Ovary (tissue), 7 donors: ENCODE measurements at regions not wholly inside any gene's neighbourhood (a gene's known extent, or its start where the extent isn't known, plus 50 kb on each side); places are given as distances from the start of the nearest gene placed in this dataset.
"Not testable (repeated sequence)": the region's sequence is repeated elsewhere in the genome, so short reads cannot be mapped to it uniquely, and the experiment has no call there.

Experiments used
- DNase-seq, 5 donors: peaks; one replicate each; pipeline ENCODE4 v3.0.0-alpha.2; 2019 to 2020
- H3K27ac ChIP-seq, 2 donors: fragments of 200-600 bp; one replicate each; pipeline versions ENCODE4 v1.5.1 to v1.8.0; 2019 to 2022
- H3K27me3 ChIP-seq: fragments of 200-600 bp; one replicate; pipeline ENCODE4 v1.8.0; 2022
- H3K36me3 ChIP-seq: fragments of 200-600 bp; sonication (generic); one replicate; pipeline ENCODE4 v1.5.1; 2019
- H3K4me1 ChIP-seq: one replicate; pipeline ENCODE4 v1.8.1; 2013; ENCODE audit warnings: mild to moderate bottlenecking, moderate library complexity; ENCODE audit not compliant: insufficient read depth
- H3K4me3 ChIP-seq: fragments of 200-600 bp; sonication (generic); one replicate; pipeline ENCODE4 v1.5.1; 2017
- H3K9me3 ChIP-seq, 2 donors: fragments of 200-600 bp in 1 of 2; sonication (generic) in 1 of 2; one replicate each; pipeline versions ENCODE4 v1.5.1 to v1.8.1; 2013 to 2019; ENCODE audit warnings: mild to moderate bottlenecking in 1 of 2, moderate library complexity in 1 of 2
- EP300 ChIP-seq: sonication (generic); formaldehyde crosslinking; IDR thresholded peaks from one replicate; pipeline ENCODE4 v1.6.1; 2017; ENCODE audit warnings: antibody characterized with exemption
- POLR2A ChIP-seq: fragments of 450-650 bp; IDR thresholded peaks from one replicate; pipeline ENCODE4 v1.6.1; 2017; ENCODE audit warnings: antibody characterized with exemption, mild to moderate bottlenecking, moderate library complexity
- WGBS, 3 donors: extraction: QIAGEN DNeasy Blood & Tissue Kit in 1 of 3; methylation state at CpG; one replicate each; pipeline versions ENCODE4 v1.1.5 to v1.1.7; 2013 to 2017; 5-methylcytosine and 5-hydroxymethylcytosine counted together
- intact Hi-C, 4 donors: fragments of 100-400 bp; cut with DNase I; formaldehyde crosslinking; loops; one replicate each; pipeline versions ENCODE4 v1.11.0 to v1.15.1; 2022 to 2023
- TF ChIP-seq, protein P1 (sequence below), 3 donors: fragments of 450-650 bp in 2 of 3; fragments of 200-600 bp in 1 of 3; IDR thresholded peaks; one replicate each; pipeline versions ENCODE4 v1.5.1 to v1.8.0; 2016 to 2022; ENCODE audit warnings: antibody characterized with exemption in 3 of 3, mild to moderate bottlenecking in 1 of 3
- donor health status: DM: no; HTN: no; CAD: no; lungs with moderate emphysema.
- donor health status: DM: no; HTN: no; CAD: no.
- donor health status: Bipolar disorder and iron deficiency.
- donor health status: DM: no; HTN: no; CAD: no.
- donor health status: DM: yes; HTN: yes; CAD: no.

DNA sequence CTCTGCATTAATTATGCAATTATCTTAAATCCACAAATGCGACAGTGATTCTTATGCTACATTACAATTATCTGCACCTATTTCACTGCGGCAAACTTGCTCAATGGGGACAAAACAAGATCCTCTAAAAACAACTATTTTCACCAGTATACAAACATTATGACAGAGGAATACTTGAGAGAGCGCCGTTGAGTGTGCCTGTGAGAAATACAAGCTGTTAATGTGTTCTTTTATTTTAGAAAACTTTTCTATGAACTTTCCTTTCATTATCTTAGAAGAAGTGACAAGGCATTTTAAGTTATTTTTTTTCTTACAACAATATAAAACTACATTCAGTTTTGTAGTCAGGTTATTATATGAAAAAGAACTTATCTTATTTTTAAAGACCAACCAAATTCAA, 1247.0 kb downstream of the FSCB start:
- Histone ChIP-seq H3K4me1 (no peaks in the 10 kb centered on the region), H3K9me3 (no peaks in the 10 kb centered on the region), H3K36me3 (no peaks in the 10 kb centered on the region), H3K27me3 (peaks cover 3% of the 10 kb centered on the region), H3K27ac (no peak overlapping the region), H3K4me3 (no peak overlapping the region)
- TF ChIP-seq EP300, result no peak
- TF ChIP-seq, protein P1, sequence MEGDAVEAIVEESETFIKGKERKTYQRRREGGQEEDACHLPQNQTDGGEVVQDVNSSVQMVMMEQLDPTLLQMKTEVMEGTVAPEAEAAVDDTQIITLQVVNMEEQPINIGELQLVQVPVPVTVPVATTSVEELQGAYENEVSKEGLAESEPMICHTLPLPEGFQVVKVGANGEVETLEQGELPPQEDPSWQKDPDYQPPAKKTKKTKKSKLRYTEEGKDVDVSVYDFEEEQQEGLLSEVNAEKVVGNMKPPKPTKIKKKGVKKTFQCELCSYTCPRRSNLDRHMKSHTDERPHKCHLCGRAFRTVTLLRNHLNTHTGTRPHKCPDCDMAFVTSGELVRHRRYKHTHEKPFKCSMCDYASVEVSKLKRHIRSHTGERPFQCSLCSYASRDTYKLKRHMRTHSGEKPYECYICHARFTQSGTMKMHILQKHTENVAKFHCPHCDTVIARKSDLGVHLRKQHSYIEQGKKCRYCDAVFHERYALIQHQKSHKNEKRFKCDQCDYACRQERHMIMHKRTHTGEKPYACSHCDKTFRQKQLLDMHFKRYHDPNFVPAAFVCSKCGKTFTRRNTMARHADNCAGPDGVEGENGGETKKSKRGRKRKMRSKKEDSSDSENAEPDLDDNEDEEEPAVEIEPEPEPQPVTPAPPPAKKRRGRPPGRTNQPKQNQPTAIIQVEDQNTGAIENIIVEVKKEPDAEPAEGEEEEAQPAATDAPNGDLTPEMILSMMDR (IDR thresholded peaks at IDR 0.05), result no peak
- no peak for TF ChIP-seq POLR2A
- 10 to 33% (median 11%) methylated on average over 4 of the region's 4 CpGs for WGBS, 3 donors
- DNase-seq, result no peak
- intact Hi-C loops, result no loop called here

DNA sequence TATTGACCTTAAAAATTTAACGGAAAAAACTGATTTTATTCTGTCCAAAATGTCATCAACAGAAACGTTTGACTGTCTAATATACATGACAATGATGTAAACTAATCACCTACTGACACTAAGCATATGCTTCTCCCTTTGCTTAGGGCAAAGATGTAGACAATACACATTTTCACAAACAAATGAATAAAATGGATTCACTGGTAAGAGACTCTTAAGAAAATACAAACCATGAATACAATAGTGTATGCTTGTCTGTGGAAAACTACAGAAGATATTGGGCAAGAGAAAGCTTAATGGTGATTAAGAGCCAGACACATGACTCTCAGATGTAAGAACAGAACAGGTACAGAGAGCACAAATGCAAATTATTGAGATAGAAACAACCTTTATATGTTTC, 1248.7 kb downstream of the FSCB start:
- H3K4me1 ChIP-seq, result no peaks in the 10 kb centered on the region
- DNase-seq, result no peak
- no peak for TF ChIP-seq EP300
- TF ChIP-seq, protein P1 (IDR thresholded peaks at IDR 0.05), result no peak
- no peak for TF ChIP-seq POLR2A
- WGBS, 3 donors, result 60 to 69% (median 68%) methylated on average over 2 of the region's 2 CpGs
- no peaks in the 10 kb centered on the region for H3K9me3 ChIP-seq
- intact Hi-C loops, result no loop called here
- H3K36me3 ChIP-seq, result no peaks in the 10 kb centered on the region
- H3K27ac ChIP-seq, result no peak overlapping the region
- no peak overlapping the region for H3K4me3 ChIP-seq
- H3K27me3 ChIP-seq, result peaks cover 3% of the 10 kb centered on the region

DNA sequence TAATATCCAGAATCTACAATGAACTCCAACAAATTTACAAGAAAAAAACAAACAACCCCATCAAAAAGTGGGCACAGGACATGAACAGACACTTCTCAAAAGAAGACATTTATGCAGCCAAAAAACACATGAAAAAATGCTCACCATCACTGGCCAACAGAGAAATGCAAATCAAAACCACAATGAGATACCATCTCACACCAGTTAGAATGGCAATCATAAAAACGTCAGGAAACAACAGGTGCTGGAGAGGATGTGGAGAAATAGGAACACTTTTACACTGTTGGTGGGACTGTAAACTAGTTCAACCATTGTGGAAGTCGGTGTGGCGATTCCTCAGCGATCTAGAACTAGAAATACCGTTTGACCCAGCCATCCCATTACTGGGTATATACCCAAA, 1250.1 kb downstream of the FSCB start:
- intact Hi-C loops, H3K27me3 ChIP-seq, H3K4me3 ChIP-seq, H3K4me1 ChIP-seq, DNase-seq, H3K36me3 ChIP-seq, H3K27ac ChIP-seq, H3K9me3 ChIP-seq: not testable (repeated sequence)
- 90 to 91% (median 90%) methylated on average over 5 of the region's 5 CpGs for WGBS, 3 donors

DNA sequence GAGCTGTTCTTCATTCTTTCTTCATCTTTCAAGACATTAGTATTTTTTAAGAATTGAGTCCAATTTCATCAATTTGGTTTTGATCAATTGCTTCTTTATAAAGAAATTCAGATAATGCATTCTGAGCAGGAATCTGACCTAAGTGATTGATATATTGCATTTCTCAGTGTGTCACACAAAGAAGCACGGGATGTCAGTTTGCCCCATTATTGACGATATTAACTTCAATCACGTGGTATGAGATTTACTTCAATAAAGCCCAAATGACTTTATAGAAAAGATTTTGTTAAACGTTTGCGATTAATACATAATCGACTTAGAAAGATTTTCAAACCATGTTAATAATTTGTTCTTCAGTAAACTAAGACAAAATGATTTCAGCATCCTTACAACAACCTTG, 1254.2 kb downstream of the FSCB start:
- intact Hi-C loops, result no loop called here
- TF ChIP-seq, protein P1 (IDR thresholded peaks at IDR 0.05), result no peak
- TF ChIP-seq EP300, result no peak
- no peak for TF ChIP-seq POLR2A
- no peak overlapping the region for H3K4me3 ChIP-seq
- no peaks in the 10 kb centered on the region for H3K27me3 ChIP-seq
- WGBS, 3 donors, result 93 to 95% (median 93%) methylated on average over 6 of the region's 6 CpGs
- no peak overlapping the region for H3K27ac ChIP-seq
- no peaks in the 10 kb centered on the region for H3K9me3 ChIP-seq
- H3K36me3 ChIP-seq, result no peaks in the 10 kb centered on the region
- no peaks in the 10 kb centered on the region for H3K4me1 ChIP-seq
- DNase-seq, result no peak

DNA sequence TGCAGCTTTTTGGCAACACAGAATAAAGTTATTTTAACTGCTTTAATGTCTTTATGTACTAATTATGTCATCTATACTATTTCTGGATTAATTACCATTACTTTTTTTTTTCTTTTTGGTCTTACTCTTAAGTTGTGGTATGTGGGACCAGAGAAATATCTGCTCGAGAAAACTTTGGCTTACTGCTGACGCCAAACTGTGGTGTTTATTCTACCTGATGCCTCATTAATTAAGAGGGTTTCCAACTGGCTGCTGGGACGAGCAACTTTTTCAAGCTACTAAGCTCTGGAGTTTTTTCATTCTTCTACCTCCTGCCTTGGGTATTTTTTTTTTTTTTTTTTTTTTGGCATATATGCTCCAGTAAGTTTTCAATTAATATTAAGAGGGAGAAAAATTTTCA, 1257.5 kb downstream of the FSCB start:
- no peak overlapping the region for H3K4me3 ChIP-seq
- no peaks in the 10 kb centered on the region for H3K9me3 ChIP-seq
- H3K27ac ChIP-seq, result no peak overlapping the region
- no peaks in the 10 kb centered on the region for H3K36me3 ChIP-seq
- H3K27me3 ChIP-seq, result no peaks in the 10 kb centered on the region
- no peak for DNase-seq
- no peak for TF ChIP-seq EP300
- TF ChIP-seq, protein P1 (IDR thresholded peaks at IDR 0.05), result no peak
- TF ChIP-seq POLR2A, result no peak
- intact Hi-C loops, result no loop called here
- no peaks in the 10 kb centered on the region for H3K4me1 ChIP-seq
- WGBS, 3 donors, result 46 to 56% (median 46%) methylated on average over 3 of the region's 3 CpGs
